KMS-11 (cell line): ENCODE measurements at regions not wholly inside any gene's neighbourhood (a gene's known extent, or its start where the extent isn't known, plus 50 kb on each side); places are given as distances from the start of the nearest gene placed in this dataset.

ENCODE experiments used
- H2AFZ ChIP-seq: fragments of 200-600 bp; sonication (generic); 2 replicates; pipeline ENCODE4 v1.6.1; 2016; ENCODE audit warnings: antibody characterized with exemption, mixed run types, low read depth
- H3K27ac ChIP-seq: fragments of 200-600 bp; sonication (generic); 2 replicates; pipeline ENCODE4 v1.6.1; 2016; ENCODE audit warnings: mild to moderate bottlenecking, mixed run types
- H3K27me3 ChIP-seq: fragments of 200-600 bp; sonication (generic); 2 replicates; pipeline ENCODE4 v1.6.1; 2017; ENCODE audit warnings: mild to moderate bottlenecking, low read depth, mixed run types, moderate library complexity; ENCODE audit not compliant: insufficient read depth
- H3K36me3 ChIP-seq: fragments of 200-600 bp; sonication (generic); 2 replicates; pipeline ENCODE4 v1.6.1; 2017; ENCODE audit warnings: mild to moderate bottlenecking, mixed run types; ENCODE audit not compliant: insufficient read depth
- H3K4me1 ChIP-seq: fragments of 200-600 bp; sonication (generic); 2 replicates; pipeline ENCODE4 v1.6.1; 2016; ENCODE audit warnings: mild to moderate bottlenecking, low read depth, mixed run types; ENCODE audit not compliant: poor library complexity, severe bottlenecking
- H3K4me2 ChIP-seq: fragments of 200-600 bp; sonication (generic); 2 replicates; pipeline ENCODE4 v1.7.0; 2016; ENCODE audit warnings: mild to moderate bottlenecking, mixed run types
- H3K4me3 ChIP-seq: fragments of 200-600 bp; sonication (generic); IDR thresholded peaks from 2 replicates; pipeline ENCODE4 v1.6.1; 2017; ENCODE audit warnings: low read depth, low read length, mixed read lengths; ENCODE audit not compliant: insufficient read depth
- H3K79me2 ChIP-seq: fragments of 200-600 bp; sonication (generic); 2 replicates; pipeline ENCODE4 v1.6.1; 2016; ENCODE audit warnings: low read depth, mixed run types; ENCODE audit not compliant: insufficient read depth
- H3K9ac ChIP-seq: fragments of 200-600 bp; sonication (generic); 2 replicates; pipeline ENCODE4 v1.6.1; 2016; ENCODE audit warnings: mild to moderate bottlenecking, mixed run types
- H4K20me1 ChIP-seq: fragments of 200-600 bp; sonication (generic); 2 replicates; pipeline ENCODE4 v1.6.1; 2016; ENCODE audit warnings: mild to moderate bottlenecking, mixed run types; ENCODE audit not compliant: insufficient read depth
- CTCF ChIP-seq: fragments of 200-600 bp; sonication (generic); conservative IDR thresholded peaks from 2 replicates; pipeline ENCODE4 v1.6.1; 2017; ENCODE audit warnings: low read depth, mild to moderate bottlenecking, antibody characterized with exemption, low read length, moderate library complexity, mixed read lengths

GRCh38 chr13:53338760-53339159, 310.1 kb downstream of the OLFM4 start:
- no peak for TF ChIP-seq CTCF
- no peaks in the 10 kb centered on the region for H3K79me2 ChIP-seq
- no peaks in the 10 kb centered on the region for H3K27me3 ChIP-seq
- no peak overlapping the region for H3K4me2 ChIP-seq
- H4K20me1 ChIP-seq, result no peaks in the 10 kb centered on the region
- no peak overlapping the region for H3K4me3 ChIP-seq
- peaks cover 9% of the 10 kb centered on the region for H3K4me1 ChIP-seq
- H3K27ac ChIP-seq, result no peak overlapping the region
- H3K9ac ChIP-seq, result no peak overlapping the region
- no peaks in the 10 kb centered on the region for H3K36me3 ChIP-seq
- no peak overlapping the region for H2AFZ ChIP-seq

- TF ChIP-seq CTCF, result no peak
- Histone ChIP-seq H3K27ac (no peak overlapping the region), H3K27me3 (no peaks in the 10 kb centered on the region), H3K79me2 (no peaks in the 10 kb centered on the region), H3K4me1 (peaks cover 9% of the 10 kb centered on the region), H3K9ac (no peak overlapping the region), H4K20me1 (no peaks in the 10 kb centered on the region), H2AFZ (no peak overlapping the region), H3K4me3 (no peak overlapping the region), H3K4me2 (no peak overlapping the region), H3K36me3 (no peaks in the 10 kb centered on the region)
Observed at GRCh38 chr13:53340505-53341143, 312.0 kb downstream of the OLFM4 start.

GRCh38 chr13:53341144-53341510, 312.5 kb downstream of the OLFM4 start:
- Histone ChIP-seq H3K27me3 (no peaks in the 10 kb centered on the region), H3K4me1 (peaks cover 9% of the 10 kb centered on the region), H3K27ac (no peak overlapping the region), H2AFZ (no peak overlapping the region), H3K4me2 (no peak overlapping the region), H3K4me3 (no peak overlapping the region), H3K9ac (no peak overlapping the region), H3K36me3 (no peaks in the 10 kb centered on the region), H3K79me2 (no peaks in the 10 kb centered on the region), H4K20me1 (no peaks in the 10 kb centered on the region)
- no peak for TF ChIP-seq CTCF

GRCh38 chr13:53342623-53343360, 314.2 kb downstream of the OLFM4 start:
- no peak for TF ChIP-seq CTCF
- Histone ChIP-seq H3K4me1 (peaks cover 9% of the 10 kb centered on the region), H3K79me2 (no peaks in the 10 kb centered on the region), H3K4me3 (no peak overlapping the region), H2AFZ (no peak overlapping the region), H3K4me2 (no peak overlapping the region), H3K27ac (no peak overlapping the region; the same call in 1 of the 2 replicates), H3K9ac (no peak overlapping the region), H3K27me3 (no peaks in the 10 kb centered on the region), H4K20me1 (no peaks in the 10 kb centered on the region), H3K36me3 (no peaks in the 10 kb centered on the region)
